ENCODE measurements at regions not wholly inside any gene's neighbourhood (a gene's known extent, or its start where the extent isn't known, plus 50 kb on each side); places are given as distances from the start of the nearest gene placed in this dataset.
"Not testable (repeated sequence)": the region's sequence is repeated elsewhere in the genome, so short reads cannot be mapped to it uniquely, and the experiment has no call there.

DNA sequence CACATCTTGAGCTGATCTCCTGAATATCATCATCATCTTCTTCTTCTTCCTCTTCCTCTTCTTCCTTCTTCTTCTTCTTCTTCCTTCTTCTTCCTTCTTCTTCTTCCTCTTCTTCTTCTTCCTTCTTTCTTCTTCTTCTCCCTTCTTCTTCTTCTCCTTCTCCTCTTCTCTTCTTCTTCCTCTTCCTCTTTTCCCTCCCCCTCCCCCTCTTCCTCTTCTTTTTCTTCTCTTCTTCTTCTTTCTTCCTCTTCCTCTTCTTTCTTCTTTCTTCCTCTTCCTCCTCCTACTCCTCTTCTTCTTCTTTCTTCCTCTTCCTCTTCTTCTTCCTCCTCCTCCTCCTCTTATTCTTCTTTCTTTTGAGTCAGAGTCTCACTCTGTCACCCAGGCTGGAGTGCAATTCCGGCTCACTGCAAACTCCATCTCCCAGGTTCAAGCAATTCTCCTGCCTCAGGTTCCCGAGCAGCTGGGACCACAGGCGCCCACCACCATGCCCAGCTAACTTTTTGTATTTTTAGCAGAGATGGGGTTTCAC is 197.9 kb upstream of the NANOGP8 start:
- Histone ChIP-seq H3K4me1 (no peaks in the 10 kb centered on the region), H3K27me3 (no peaks in the 10 kb centered on the region), H3K36me3 (no peaks in the 10 kb centered on the region), H3K27ac (no peak overlapping the region), H3K9me3 (peaks cover 0 to 1% of the 10 kb centered on the region in 2 donors), H3K4me3 (no peak overlapping the region)
- no peak for DNase-seq (ENCODE audit: low spot score)
- TF ChIP-seq CTCF (IDR thresholded peaks at IDR 0.05): no peak

- H3K36me3 ChIP-seq: no peaks in the 10 kb centered on the region
- H3K27me3 ChIP-seq: no peaks in the 10 kb centered on the region
- no peak for DNase-seq (ENCODE audit: low spot score)
- no peaks in the 10 kb centered on the region for H3K4me1 ChIP-seq
- TF ChIP-seq CTCF (IDR thresholded peaks at IDR 0.05): no peak
- peaks cover 0 to 16% of the 10 kb centered on the region in 2 donors for H3K9me3 ChIP-seq
- H3K4me3 ChIP-seq: no peak overlapping the region
- H3K27ac ChIP-seq: no peak overlapping the region
These were observed 196.4 kb upstream of the NANOGP8 start for GRCh38 chr15:35281515-35281914.

DNA sequence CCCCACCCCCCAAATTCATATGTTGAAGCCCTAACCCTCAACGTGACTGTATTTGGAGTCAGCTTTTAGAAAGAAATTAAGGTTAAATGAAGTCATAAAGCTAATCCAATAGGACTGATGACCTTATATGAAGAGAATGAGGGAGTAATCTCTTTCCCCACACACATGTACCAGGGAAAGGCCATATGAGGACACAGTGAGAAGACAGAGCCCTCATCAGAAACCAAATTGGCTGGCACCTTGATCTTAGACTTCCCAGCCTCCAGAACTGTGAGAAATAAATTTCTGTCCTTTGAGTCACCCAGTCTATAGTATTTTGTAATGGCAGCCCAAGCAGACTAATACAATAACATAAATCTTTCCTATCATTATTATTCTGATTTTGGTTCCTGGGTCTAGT is 194.7 kb upstream of the NANOGP8 start:
- TF ChIP-seq CTCF (IDR thresholded peaks at IDR 0.05): no peak
- H3K36me3 ChIP-seq: no peaks in the 10 kb centered on the region
- H3K9me3 ChIP-seq: peaks cover 0 to 16% of the 10 kb centered on the region in 2 donors
- no peaks in the 10 kb centered on the region for H3K4me1 ChIP-seq
- no peak overlapping the region for H3K27ac ChIP-seq
- no peaks in the 10 kb centered on the region for H3K27me3 ChIP-seq
- H3K4me3 ChIP-seq: no peak overlapping the region
- no peak for DNase-seq (ENCODE audit: low spot score)

GRCh38 chr15:35271371-35272043 is 186.4 kb upstream of the NANOGP8 start:
- no peaks in the 10 kb centered on the region for H3K27me3 ChIP-seq
- TF ChIP-seq CTCF (IDR thresholded peaks at IDR 0.05): no peak
- no peaks in the 10 kb centered on the region for H3K36me3 ChIP-seq
- DNase-seq (ENCODE audit: low spot score): no peak
- H3K4me3 ChIP-seq: no peak overlapping the region
- H3K27ac ChIP-seq: no peak overlapping the region
- no peaks in the 10 kb centered on the region for H3K9me3 ChIP-seq
- H3K4me1 ChIP-seq: no peaks in the 10 kb centered on the region

DNA sequence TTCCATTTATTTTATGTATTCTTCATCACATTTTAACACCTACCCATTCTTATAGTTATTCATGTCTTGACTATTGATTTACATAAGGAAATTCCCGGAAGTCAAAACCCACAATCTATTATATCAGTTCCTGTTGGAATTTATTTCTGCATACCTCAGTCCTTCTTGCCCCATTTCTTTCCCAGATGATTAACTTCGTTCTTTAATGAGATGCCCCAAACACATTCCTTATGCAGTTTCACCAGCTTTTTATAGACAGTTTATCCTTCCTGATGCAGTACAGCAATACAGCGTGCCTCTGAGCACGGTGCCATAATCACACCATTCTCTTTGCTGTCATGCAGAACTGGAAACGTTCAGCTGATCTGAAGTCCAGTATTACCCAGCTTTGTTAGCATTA is 175.8 kb upstream of the NANOGP8 start:
- no peak for TF ChIP-seq CTCF (IDR thresholded peaks at IDR 0.05)

DNA sequence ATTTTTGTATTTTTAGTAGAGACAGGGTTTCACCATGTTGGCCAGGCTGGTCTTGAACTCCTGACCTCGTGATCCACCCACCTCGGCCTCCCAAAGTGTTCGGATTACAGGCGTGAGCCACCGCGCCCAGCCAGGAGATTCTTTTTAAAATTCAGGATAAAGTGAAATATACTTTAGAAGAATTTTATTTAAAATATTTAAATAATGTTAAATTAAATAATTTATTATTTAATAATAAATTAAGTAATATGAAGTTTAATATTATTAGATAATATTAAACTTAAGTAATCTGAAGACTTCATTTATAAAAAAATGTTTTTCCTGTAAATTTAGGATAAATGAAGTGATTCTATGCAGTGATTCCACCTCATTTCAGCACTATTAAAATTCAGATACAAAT is 175.2 kb upstream of the NANOGP8 start:
- not testable (repeated sequence) for DNase-seq (ENCODE audit: low spot score); H3K36me3 ChIP-seq; H3K4me1 ChIP-seq; H3K27ac ChIP-seq; H3K27me3 ChIP-seq; H3K9me3 ChIP-seq; H3K4me3 ChIP-seq

More for the DNA sequence above, 175.8 kb upstream of the NANOGP8 start:
- Histone ChIP-seq H3K27ac (no peak overlapping the region), H3K36me3 (no peaks in the 10 kb centered on the region), H3K27me3 (no peaks in the 10 kb centered on the region), H3K9me3 (no peaks in the 10 kb centered on the region), H3K4me3 (no peak overlapping the region), H3K4me1 (no peaks in the 10 kb centered on the region)
- no peak for DNase-seq (ENCODE audit: low spot score)
